Nucleus accumbens (tissue), 56 donors: ENCODE measurements at regions not wholly inside any gene's neighbourhood (a gene's known extent, or its start where the extent isn't known, plus 50 kb on each side); places are given as distances from the start of the nearest gene placed in this dataset.
"Not testable (repeated sequence)": the region's sequence is repeated elsewhere in the genome, so short reads cannot be mapped to it uniquely, and the experiment has no call there.

Source experiments
- DNase-seq, 56 donors: peaks; one replicate each; lab custom pipeline; 2025; lab: John Stamatoyannopoulos, UW

GRCh38 chr3:194959217-194959616, 273.5 kb downstream of the FAM43A start:
- no peak for DNase-seq

DNA sequence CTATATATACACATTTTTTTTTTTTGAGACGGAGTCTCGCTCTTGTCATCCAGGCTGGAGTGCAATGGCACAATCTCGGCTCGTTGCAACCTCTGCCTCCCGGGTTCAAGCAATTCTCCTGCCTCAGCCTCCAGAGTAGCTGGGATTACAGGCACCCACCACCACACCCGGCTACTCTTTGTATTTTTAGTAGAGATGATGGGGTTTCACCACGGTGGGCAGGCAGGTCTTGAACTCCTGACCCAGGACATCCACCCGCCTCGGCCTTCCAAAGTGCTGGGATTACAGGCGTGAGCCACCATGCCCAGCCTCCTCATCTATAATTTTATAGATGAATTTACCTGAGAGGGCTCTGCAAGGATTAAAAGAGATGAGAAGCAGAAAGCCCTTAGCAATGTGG, 274.0 kb downstream of the FAM43A start:
- DNase-seq = not testable (repeated sequence)

GRCh38 chr3:194960446-194961032, 274.9 kb downstream of the FAM43A start:
- DNase-seq = no peak

DNA sequence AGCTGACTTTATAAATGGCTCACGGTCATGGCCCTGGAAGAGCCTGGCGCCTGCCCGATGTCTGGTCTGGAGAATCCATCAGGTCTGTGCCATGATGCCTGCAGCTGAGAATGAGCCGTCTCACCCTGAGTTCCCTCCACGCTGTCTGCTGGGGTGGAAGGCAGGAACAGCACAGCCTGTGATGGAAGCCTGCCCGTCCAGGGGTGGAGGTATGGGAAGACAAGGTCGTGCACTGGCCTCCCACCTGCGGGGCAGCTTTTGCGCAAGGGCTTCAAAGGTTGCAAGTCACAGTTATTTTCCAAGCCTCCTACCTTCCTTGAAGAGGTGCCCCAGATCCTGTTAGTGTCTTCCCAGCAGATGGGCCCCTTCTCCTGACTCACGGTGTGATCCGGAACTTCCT, 275.5 kb downstream of the FAM43A start:
- DNase-seq = no peak

DNA sequence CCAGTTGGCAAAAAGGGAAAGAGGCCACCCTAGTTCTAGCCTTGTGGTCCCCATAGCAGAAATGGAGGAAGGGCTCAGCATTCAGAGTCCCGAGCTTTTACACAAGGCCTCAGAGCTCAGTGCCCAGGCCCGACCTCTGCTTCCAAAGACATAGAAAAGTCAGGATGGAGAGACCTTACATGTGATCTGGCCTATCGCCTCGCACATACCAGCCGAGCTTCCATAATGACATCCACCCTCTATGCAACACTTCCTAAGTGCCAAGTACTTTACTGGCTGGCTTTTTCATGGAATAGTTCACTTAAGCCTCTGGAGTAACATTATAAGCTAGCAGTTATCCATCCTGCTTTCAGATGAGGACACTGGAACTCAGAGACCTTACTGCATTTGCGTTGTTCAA, 275.9 kb downstream of the FAM43A start:
- DNase-seq = no peak

- DNase-seq = no peak
Measured at GRCh38 chr3:194962056-194962455, 276.4 kb downstream of the FAM43A start.

- DNase-seq = no peak
Measured at GRCh38 chr3:194964809-194965208, 279.1 kb downstream of the FAM43A start.

GRCh38 chr3:194967151-194968117, 281.8 kb downstream of the FAM43A start:
- no peak for DNase-seq

- no peak for DNase-seq
Measured at GRCh38 chr3:194970066-194970465, 284.4 kb downstream of the FAM43A start.

- DNase-seq = no peak
Measured at GRCh38 chr3:194971009-194971408, 285.3 kb downstream of the FAM43A start.

DNA sequence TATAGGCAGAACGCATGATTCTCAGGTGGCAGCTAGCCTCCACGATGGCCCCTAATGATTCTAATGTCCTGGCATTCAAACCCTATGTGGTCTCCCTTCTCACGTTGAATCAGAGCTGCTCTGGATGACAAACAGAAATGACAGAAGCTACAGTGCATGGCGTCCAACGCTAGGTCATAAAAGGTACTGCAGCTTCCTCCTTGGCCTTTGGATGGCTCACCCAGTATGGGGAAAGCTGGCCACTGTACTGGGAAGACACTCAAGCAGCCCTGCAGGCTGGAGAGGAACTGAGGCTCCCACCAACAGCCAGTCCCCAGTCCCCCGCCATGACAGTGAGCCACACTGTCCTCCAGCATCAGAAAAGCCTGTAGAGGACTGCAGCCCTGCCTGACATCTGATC, 286.3 kb downstream of the FAM43A start:
- no peak for DNase-seq

GRCh38 chr3:194972641-194973040, 287.0 kb downstream of the FAM43A start:
- no peak for DNase-seq

GRCh38 chr3:194973366-194974000, 287.8 kb downstream of the FAM43A start:
- DNase-seq = no peak

- no peak for DNase-seq
Measured at GRCh38 chr3:194974468-194975135, 288.9 kb downstream of the FAM43A start.

DNA sequence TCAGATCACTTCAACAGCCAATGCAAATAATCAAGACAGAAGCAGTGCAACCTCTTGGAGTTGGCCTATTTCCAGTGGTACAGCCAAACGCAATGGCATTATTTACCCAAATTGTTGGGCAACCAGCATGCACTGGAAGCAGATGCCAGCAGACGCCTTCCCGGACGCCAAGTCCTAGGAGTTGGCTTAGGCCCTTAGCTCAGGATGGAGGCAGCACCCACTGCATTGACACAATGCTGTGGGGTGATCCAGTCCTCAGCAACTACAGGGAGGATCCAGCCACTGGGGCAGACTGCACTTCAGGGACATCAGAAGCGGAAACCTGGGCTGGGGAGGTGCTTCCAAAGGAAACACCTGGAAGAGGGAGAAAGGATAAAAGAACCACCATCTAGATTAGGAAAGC, 290.4 kb downstream of the FAM43A start:
- peak in 1 of 56 donors; percentile 7 for DNase-seq

- DNase-seq = no peak
Measured at GRCh38 chr3:194976874-194977273, 291.2 kb downstream of the FAM43A start.

- DNase-seq = no peak
Measured at GRCh38 chr3:194977356-194977755, 291.7 kb downstream of the FAM43A start.

DNA sequence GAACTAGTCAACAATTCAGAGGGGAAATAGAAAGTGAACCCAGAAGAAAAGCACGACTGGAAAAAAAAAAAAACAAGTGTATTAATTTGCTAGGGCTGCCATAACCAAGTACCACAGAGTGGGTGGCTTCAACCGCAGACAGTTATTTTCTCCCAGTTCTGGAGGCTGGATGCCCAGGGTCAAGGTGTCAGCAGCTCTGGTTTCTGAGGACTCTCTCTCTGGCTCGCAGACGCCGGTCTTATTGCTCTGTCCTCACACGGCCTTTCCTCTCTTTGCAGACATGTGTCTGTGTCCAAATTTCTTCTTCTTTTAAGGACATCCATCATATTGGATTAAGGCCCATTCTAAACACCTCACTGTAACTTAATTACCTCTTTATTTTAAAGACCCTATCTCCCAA, 291.8 kb downstream of the XXYLT1 start:
- no peak for DNase-seq

- DNase-seq = no peak
Measured at GRCh38 chr3:194982472-194982871, 288.5 kb downstream of the XXYLT1 start.

DNA sequence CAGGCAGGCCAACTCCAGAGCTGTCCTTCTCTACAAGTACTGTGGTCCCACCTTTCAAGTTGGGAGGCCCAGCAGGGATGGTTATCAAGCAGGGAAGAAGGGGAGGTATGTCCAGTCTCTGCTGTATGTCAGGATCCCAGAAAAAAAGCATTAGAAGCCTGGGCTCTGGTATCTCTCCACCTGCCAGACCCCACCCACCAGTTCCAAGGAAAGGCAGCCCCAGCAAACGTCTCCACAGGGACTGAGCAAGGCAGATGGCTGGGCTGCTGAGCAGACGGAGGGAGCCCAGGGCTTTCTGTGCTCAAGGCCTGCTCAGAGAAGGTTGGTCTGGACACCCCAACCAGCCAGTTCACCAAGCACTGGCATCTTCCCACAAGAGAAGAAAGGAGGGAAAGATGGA, 287.8 kb downstream of the XXYLT1 start:
- DNase-seq = no peak

- DNase-seq = no peak
Measured at GRCh38 chr3:194983620-194984019, 287.3 kb downstream of the XXYLT1 start.
